ENCODE measurements at regions not wholly inside any gene's neighbourhood (a gene's known extent, or its start where the extent isn't known, plus 50 kb on each side); places are given as distances from the start of the nearest gene placed in this dataset.
"Not testable (repeated sequence)": the region's sequence is repeated elsewhere in the genome, so short reads cannot be mapped to it uniquely, and the experiment has no call there.

- not testable (repeated sequence) for H4K20me1 ChIP-seq (replicated peaks; ENCODE audit: insufficient read depth); H3K9me2 ChIP-seq (ENCODE audit: insufficient read depth); H3K27me3 ChIP-seq (ENCODE audit: insufficient read depth); H3K27me3 Mint-ChIP-seq (ENCODE audit: insufficient read depth, low read depth, poor library complexity); H3K4me1 ChIP-seq (ENCODE audit: insufficient read depth); H3K4me3 Mint-ChIP-seq; H3K4me3 ChIP-seq; H3F3A ChIP-seq (replicated peaks; ENCODE audit: low read depth); H3K27ac ChIP-seq (ENCODE audit: low read depth); H3K79me2 ChIP-seq (replicated peaks; ENCODE audit: insufficient read depth); H3K36me3 ChIP-seq (ENCODE audit: insufficient read depth); H3K4me2 ChIP-seq; H3K27ac Mint-ChIP-seq
- peaks cover 29% of the 10 kb centered on the region; the same call in 2 of the 3 replicates for H3K4me1 Mint-ChIP-seq
- peaks cover 20% of the 10 kb centered on the region for H3K9me3 Mint-ChIP-seq
- H3K36me3 Mint-ChIP-seq (ENCODE audit: low read depth) = peaks cover 13% of the 10 kb centered on the region; the same call in 1 of the 3 replicates
- peak; percentile 37; the same call in 1 of the 3 replicates for ATAC-seq
- TF ChIP-seq, protein P1, sequence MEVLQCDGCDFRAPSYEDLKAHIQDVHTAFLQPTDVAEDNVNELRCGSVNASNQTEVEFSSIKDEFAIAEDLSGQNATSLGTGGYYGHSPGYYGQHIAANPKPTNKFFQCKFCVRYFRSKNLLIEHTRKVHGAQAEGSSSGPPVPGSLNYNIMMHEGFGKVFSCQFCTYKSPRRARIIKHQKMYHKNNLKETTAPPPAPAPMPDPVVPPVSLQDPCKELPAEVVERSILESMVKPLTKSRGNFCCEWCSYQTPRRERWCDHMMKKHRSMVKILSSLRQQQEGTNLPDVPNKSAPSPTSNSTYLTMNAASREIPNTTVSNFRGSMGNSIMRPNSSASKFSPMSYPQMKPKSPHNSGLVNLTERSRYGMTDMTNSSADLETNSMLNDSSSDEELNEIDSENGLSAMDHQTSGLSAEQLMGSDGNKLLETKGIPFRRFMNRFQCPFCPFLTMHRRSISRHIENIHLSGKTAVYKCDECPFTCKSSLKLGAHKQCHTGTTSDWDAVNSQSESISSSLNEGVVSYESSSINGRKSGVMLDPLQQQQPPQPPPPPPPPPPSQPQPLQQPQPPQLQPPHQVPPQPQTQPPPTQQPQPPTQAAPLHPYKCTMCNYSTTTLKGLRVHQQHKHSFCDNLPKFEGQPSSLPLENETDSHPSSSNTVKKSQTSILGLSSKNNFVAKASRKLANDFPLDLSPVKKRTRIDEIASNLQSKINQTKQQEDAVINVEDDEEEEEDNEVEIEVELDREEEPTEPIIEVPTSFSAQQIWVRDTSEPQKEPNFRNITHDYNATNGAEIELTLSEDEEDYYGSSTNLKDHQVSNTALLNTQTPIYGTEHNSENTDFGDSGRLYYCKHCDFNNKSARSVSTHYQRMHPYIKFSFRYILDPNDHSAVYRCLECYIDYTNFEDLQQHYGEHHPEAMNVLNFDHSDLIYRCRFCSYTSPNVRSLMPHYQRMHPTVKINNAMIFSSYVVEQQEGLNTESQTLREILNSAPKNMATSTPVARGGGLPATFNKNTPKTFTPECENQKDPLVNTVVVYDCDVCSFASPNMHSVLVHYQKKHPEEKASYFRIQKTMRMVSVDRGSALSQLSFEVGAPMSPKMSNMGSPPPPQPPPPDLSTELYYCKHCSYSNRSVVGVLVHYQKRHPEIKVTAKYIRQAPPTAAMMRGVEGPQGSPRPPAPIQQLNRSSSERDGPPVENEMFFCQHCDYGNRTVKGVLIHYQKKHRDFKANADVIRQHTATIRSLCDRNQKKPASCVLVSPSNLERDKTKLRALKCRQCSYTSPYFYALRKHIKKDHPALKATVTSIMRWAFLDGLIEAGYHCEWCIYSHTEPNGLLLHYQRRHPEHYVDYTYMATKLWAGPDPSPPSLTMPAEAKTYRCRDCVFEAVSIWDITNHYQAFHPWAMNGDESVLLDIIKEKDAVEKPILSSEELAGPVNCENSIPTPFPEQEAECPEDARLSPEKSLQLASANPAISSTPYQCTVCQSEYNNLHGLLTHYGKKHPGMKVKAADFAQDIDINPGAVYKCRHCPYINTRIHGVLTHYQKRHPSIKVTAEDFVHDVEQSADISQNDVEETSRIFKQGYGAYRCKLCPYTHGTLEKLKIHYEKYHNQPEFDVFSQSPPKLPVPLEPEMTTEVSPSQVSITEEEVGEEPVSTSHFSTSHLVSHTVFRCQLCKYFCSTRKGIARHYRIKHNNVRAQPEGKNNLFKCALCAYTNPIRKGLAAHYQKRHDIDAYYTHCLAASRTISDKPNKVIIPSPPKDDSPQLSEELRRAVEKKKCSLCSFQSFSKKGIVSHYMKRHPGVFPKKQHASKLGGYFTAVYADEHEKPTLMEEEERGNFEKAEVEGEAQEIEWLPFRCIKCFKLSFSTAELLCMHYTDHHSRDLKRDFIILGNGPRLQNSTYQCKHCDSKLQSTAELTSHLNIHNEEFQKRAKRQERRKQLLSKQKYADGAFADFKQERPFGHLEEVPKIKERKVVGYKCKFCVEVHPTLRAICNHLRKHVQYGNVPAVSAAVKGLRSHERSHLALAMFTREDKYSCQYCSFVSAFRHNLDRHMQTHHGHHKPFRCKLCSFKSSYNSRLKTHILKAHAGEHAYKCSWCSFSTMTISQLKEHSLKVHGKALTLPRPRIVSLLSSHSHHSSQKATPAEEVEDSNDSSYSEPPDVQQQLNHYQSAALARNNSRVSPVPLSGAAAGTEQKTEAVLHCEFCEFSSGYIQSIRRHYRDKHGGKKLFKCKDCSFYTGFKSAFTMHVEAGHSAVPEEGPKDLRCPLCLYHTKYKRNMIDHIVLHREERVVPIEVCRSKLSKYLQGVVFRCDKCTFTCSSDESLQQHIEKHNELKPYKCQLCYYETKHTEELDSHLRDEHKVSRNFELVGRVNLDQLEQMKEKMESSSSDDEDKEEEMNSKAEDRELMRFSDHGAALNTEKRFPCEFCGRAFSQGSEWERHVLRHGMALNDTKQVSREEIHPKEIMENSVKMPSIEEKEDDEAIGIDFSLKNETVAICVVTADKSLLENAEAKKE (CRISPR knock-in tag; IDR thresholded peaks at IDR 0.05) = peak; percentile 62; the same call in 1 of the 2 replicates
- H2AFZ ChIP-seq = 0 out of 2 replicates have a peak overlapping the region, but pooled peaks have one; percentile 14
- DNase-seq (ENCODE audit: low spot score) = peak; percentile 60
Measured at GRCh38 chr3:35482566-35482965, 156.8 kb upstream of the ARPP21 start.

- Histone ChIP-seq H3K4me2 (no peak overlapping the region), H3K9me2 (ENCODE audit: insufficient read depth) (0 out of 2 replicates have a peak, but pooled peaks cover 3% of the 10 kb centered on the region), H3K4me3 (no peak overlapping the region), H4K20me1 (replicated peaks; ENCODE audit: insufficient read depth) (no peaks in the 10 kb centered on the region), H3K27ac (ENCODE audit: low read depth) (no peak overlapping the region), H2AFZ (no peak overlapping the region), H3K4me1 (ENCODE audit: insufficient read depth) (peaks cover 4% of the 10 kb centered on the region; the same call in 1 of the 2 replicates), H3K27me3 (ENCODE audit: insufficient read depth) (no peaks in the 10 kb centered on the region), H3K79me2 (replicated peaks; ENCODE audit: insufficient read depth) (no peaks in the 10 kb centered on the region), H3F3A (replicated peaks; ENCODE audit: low read depth) (no peaks in the 10 kb centered on the region), H3K36me3 (ENCODE audit: insufficient read depth) (no peaks in the 10 kb centered on the region)
- H3K4me1 Mint-ChIP-seq = peaks cover 30% of the 10 kb centered on the region; the same call in 2 of the 3 replicates
- no peak overlapping the region for H3K4me3 Mint-ChIP-seq
- no peaks in the 10 kb centered on the region for H3K27me3 Mint-ChIP-seq (ENCODE audit: insufficient read depth, low read depth, poor library complexity)
- H3K36me3 Mint-ChIP-seq (ENCODE audit: low read depth) = peaks cover 13% of the 10 kb centered on the region; the same call in 1 of the 3 replicates
- ATAC-seq = no peak
- peaks cover 17% of the 10 kb centered on the region for H3K9me3 Mint-ChIP-seq
- DNase-seq (ENCODE audit: low spot score) = no peak
- H3K27ac Mint-ChIP-seq = no peak overlapping the region
- TF ChIP-seq NANOG (IDR thresholded peaks at IDR 0.05; ENCODE audit: borderline replicate concordance) (no peak), ZNF331 (CRISPR knock-in tag; IDR thresholded peaks at IDR 0.05; ENCODE audit: low read depth) (no peak), CREB1 (CRISPR knock-in tag; IDR thresholded peaks at IDR 0.05; ENCODE audit: low read depth) (no peak), POLR2AphosphoS5 (IDR thresholded peaks at IDR 0.05; ENCODE audit: low read depth) (no peak), JUNB (IDR thresholded peaks at IDR 0.05; ENCODE audit: unreplicated experiment) (no peak), ZNF114 (CRISPR knock-in tag; IDR thresholded peaks at IDR 0.05) (no peak), EZH2phosphoT487 (IDR thresholded peaks at IDR 0.05; ENCODE audit: unreplicated experiment) (no peak)
- TF ChIP-seq, protein P2, sequence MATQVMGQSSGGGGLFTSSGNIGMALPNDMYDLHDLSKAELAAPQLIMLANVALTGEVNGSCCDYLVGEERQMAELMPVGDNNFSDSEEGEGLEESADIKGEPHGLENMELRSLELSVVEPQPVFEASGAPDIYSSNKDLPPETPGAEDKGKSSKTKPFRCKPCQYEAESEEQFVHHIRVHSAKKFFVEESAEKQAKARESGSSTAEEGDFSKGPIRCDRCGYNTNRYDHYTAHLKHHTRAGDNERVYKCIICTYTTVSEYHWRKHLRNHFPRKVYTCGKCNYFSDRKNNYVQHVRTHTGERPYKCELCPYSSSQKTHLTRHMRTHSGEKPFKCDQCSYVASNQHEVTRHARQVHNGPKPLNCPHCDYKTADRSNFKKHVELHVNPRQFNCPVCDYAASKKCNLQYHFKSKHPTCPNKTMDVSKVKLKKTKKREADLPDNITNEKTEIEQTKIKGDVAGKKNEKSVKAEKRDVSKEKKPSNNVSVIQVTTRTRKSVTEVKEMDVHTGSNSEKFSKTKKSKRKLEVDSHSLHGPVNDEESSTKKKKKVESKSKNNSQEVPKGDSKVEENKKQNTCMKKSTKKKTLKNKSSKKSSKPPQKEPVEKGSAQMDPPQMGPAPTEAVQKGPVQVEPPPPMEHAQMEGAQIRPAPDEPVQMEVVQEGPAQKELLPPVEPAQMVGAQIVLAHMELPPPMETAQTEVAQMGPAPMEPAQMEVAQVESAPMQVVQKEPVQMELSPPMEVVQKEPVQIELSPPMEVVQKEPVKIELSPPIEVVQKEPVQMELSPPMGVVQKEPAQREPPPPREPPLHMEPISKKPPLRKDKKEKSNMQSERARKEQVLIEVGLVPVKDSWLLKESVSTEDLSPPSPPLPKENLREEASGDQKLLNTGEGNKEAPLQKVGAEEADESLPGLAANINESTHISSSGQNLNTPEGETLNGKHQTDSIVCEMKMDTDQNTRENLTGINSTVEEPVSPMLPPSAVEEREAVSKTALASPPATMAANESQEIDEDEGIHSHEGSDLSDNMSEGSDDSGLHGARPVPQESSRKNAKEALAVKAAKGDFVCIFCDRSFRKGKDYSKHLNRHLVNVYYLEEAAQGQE (IDR thresholded peaks at IDR 0.05; ENCODE audit: unreplicated experiment) = no peak
- TF ChIP-seq, protein P3, sequence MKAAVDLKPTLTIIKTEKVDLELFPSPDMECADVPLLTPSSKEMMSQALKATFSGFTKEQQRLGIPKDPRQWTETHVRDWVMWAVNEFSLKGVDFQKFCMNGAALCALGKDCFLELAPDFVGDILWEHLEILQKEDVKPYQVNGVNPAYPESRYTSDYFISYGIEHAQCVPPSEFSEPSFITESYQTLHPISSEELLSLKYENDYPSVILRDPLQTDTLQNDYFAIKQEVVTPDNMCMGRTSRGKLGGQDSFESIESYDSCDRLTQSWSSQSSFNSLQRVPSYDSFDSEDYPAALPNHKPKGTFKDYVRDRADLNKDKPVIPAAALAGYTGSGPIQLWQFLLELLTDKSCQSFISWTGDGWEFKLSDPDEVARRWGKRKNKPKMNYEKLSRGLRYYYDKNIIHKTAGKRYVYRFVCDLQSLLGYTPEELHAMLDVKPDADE (IDR thresholded peaks at IDR 0.05) = no peak
Measured at GRCh38 chr3:35483131-35483530, 156.2 kb upstream of the ARPP21 start.

Data from GM23338 (cell line).